Fibroblast of the aortic adventitia (primary cell): ENCODE measurements at regions not wholly inside any gene's neighbourhood (a gene's known extent, or its start where the extent isn't known, plus 50 kb on each side); places are given as distances from the start of the nearest gene placed in this dataset.
"Not testable (repeated sequence)": the region's sequence is repeated elsewhere in the genome, so short reads cannot be mapped to it uniquely, and the experiment has no call there.

Experiments
- DNase-seq: peaks from one replicate; pipeline ENCODE4 v3.0.0-alpha.2; 2010; ENCODE audit warnings: low read depth
- H3K4me3 ChIP-seq: 2 replicates; pipeline ENCODE4 v1.5.1; 2011; ENCODE audit warnings: low read depth, mild to moderate bottlenecking, control low read depth, low read length, moderate library complexity
- CTCF ChIP-seq: IDR thresholded peaks from 2 replicates; pipeline ENCODE4 v1.5.1; 2011; ENCODE audit warnings: mild to moderate bottlenecking, low read length, control low read depth, inconsistent platforms; ENCODE audit not compliant: insufficient read depth

GRCh38 chr1:101448018-101448417 lies 211.2 kb downstream of the S1PR1 start:
- DNase-seq = no peak
- no peak overlapping the region for H3K4me3 ChIP-seq
- TF ChIP-seq CTCF = no peak

DNA sequence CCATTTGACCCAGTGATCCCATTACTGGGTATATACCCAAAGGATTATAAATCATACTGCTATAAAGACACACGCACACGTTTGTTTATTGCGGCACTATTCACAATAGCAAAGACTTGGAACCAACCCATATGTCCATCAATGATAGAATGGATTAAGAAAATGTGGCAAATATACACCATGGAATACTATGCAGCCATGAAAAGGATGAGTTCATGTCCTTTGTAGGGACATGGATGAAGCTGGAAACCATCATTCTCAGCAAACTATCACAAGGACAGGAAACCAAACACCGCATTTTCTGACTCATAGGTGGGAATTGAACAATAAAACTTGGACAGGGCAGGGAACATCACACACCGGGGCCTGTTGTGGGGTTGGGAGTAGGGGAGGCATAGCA lies 213.9 kb downstream of the S1PR1 start:
- DNase-seq, H3K4me3 ChIP-seq: not testable (repeated sequence)

- DNase-seq = no peak
- no peak overlapping the region for H3K4me3 ChIP-seq
- no peak for TF ChIP-seq CTCF
Measured at GRCh38 chr1:101451888-101452287, 215.1 kb downstream of the S1PR1 start.

DNA sequence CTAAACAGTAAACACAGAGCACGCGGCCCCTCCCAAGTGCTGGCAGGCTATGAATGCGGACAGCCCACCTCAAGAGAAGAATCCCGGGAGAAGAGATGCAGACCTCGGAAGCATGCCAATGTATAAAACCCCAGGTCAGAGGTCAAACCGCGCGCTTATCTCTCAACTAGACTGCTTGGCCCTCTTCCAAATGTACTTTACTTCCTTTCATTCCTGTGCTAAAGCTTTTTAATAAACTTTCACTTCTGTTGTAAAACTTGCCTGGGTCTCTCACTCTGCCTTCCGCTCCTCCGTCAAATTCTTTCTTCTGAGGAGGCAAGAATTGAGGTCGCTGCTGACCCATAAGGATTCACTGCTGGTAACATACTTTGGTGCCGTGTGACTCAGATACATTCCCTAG lies 216.0 kb downstream of the S1PR1 start:
- H3K4me3 ChIP-seq = no peak overlapping the region
- no peak for TF ChIP-seq CTCF
- DNase-seq = no peak

GRCh38 chr1:101453844-101454243 lies 217.0 kb downstream of the S1PR1 start:
- no peak for DNase-seq
- H3K4me3 ChIP-seq = no peak overlapping the region
- no peak for TF ChIP-seq CTCF

- TF ChIP-seq CTCF = no peak
- no peak overlapping the region for H3K4me3 ChIP-seq
- no peak for DNase-seq
Measured at GRCh38 chr1:101455166-101455565, 218.3 kb downstream of the S1PR1 start.

GRCh38 chr1:101460739-101461138 lies 223.9 kb downstream of the S1PR1 start:
- no peak overlapping the region for H3K4me3 ChIP-seq
- DNase-seq = no peak
- TF ChIP-seq CTCF = no peak
